ENCODE measurements at regions not wholly inside any gene's neighbourhood (a gene's known extent, or its start where the extent isn't known, plus 50 kb on each side); places are given as distances from the start of the nearest gene placed in this dataset.
"Not testable (repeated sequence)": the region's sequence is repeated elsewhere in the genome, so short reads cannot be mapped to it uniquely, and the experiment has no call there.

DNA sequence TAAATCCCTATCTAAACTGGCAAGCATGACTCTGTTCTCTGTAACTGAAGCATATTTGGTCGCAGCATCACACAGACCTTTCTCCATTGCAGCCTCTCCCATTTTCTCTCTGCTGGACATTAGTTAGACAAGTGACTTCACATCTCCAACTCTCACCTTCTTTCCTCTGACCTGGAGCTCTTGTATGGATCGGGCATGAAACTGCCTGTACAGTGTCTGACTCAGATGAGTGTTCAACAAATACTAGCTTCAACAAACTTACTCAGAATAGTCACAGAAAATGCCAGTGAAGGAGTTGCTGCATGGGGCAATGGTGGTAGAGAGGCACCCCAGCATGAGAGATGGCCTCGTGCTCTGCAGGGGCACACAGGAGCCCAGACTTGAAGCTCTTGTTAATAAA, 104.7 kb upstream of the COPS8 start:
- no peak for DNase-seq

DNA sequence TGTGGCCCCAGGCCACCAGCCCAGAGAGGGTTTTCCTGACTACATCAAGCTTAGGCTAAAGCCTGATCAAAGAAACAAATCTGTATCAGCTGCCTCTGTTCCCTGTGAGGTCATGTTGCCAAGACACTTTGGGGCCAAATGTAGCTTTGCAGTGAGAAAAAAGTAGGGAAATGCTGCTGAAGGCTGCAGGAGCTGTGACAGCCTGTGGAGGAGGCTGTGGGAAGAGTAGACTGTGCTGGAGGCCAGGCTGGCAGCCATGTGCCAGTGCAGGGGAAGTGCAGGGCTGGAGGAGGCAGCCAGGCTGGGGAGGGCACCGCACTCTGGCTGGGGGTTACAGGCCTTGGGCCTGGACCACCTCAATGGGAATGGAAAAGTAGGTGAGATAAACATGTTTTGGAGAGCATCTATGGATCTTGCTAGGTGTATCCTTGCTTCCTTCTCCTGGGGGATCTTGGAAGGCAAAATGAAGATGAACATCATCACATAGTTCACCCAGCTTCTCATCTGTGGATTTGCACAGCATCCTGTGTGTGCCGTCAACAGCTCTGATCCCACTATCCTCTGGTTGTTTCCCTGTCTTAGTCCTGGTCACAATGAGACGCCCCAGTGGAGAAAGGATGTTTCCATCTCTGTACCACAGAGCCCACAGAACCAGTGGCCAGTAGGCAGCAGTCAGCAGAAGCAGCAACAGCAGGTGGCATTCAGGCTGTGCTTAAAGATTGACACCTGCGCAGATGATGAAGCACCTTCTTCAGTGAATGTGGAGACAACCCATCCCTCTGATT, 103.8 kb upstream of the COPS8 start:
- no peak for DNase-seq

DNA sequence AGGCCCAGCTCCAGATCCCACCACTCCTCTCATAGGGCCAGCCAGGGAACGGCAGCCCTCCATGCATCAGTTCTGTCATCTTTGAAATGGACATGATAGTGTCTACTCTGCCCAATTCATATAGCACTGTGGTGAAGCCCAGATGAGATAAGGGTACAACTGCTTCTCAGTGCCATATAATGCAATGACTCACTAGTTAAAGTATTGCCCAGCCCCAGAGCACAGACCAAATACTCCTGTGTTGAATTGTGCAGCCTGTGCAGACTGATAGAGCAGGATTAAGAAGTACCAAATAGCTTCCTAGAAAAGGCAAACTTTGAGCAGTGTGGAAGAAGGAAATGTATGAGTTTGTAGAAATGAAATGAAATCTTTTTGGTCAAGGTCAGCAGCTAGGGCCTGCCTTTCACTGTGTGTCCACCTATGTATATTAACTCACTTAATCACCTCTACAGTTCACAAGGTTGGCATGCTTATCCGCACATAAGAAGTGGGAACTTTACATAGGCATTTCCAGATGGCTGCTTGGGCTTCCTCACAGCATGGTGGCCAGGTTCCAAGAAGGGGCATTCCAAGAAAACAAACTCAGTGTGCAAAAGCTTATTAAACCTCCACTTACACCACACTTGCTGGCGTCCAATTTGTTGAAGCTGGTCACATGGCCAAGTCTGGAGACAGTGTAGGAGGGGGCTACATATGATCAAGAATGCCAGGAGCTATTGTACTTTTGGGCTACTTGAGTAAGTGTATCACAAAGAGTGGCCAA, 102.8 kb upstream of the COPS8 start:
- no peak for DNase-seq

DNA sequence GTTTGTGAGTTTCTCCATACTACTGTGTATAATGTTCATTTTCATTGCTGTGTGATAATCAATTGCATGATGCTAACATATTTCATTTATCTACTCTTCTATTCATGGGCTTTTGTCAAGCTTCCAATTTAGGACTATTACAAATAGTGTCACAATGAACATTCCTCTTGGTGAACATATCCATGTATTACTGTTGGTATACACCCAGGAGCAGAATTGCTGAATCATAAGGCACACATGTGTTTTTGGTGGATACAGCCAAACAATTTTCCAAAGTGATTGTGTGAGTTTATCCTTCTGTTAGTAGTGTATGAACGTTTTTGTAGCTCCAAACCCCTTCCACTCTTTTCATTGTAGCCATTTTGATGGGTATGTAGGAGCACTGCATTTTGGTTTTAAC, 101.6 kb upstream of the COPS8 start:
- DNase-seq = no peak

DNA sequence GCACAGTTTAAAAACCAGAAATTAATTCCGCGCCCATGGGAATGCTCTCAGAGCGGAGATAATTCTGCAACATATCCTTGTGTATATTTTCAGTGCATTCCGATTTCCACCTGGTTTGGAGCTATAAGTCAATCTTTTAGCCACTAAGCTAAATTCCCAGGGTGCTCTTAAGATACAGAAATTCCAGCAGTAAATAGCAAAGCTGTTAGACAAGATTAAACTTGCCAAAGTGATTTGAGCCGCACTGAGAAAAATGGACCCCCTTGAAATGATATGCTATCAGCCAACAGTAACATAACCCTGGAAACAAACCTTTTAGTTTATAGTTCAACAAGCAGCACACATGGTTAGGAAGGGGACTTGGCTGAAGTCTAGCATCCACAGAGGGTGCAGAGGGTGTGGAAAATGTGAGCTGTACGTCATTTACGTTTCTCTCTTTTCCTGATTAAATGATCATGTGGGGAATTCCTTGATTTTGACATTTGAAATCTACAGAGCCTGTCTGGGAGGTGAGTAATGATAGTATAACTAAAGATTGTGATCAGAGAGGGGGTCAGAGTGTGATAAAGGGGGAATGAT, 99.8 kb upstream of the COPS8 start:
- DNase-seq = no peak

DNA sequence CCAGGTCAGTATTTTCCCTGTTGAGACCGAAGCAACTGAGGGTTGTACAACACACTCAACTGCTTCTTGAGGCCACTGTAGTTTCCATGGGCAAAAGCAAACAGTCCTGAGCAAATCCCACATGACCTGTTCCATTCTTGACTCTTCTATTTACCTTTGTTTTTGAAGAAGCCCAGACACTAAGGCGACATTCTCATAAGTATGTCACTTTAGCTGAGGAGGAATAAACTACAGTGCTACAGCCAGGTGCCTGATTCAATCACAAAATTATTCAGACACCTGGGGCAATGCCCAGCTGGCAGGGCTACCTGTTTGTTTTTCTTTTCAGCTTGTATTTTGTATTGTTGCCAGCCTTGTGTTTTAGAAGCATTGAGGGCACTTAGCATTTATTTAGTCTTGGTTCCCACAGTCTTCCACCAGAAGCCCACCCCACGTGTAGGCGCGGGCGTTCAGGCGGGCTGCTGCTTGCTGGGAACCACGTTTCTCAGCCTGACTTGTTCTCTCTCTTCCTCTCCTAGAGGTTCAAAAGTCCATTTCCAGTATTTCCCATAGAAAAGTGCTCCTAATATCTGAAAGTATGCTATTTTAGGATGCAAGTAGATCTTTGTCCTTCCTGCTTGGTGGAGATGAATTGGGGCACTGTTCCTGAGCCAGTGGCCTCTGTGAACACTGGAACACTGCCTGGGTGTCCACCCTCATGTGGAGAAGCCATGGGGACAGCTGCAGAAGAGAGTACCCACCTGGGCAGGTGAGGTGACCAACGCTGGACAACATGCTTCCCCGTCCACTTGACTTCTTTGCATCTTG, 99.0 kb upstream of the COPS8 start:
- no peak for DNase-seq

DNA sequence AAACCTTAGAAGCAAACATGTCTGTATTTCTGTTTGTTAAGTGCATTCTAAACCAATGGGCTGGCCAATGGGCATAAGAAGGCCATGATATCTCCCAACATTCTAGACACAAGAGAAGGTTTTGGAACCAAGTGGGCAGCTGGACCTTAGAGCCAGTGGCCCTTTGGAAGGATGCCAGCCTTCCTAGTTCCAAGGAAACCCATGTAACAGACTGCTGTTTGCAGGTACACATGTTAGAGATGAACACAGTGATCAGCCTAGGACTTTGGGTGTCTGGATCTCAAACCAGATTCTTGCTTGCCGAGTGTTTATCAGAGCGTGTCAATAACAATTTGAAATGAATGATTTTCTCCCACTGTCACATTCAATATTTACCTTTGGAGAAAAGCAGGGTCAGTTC, 97.5 kb upstream of the COPS8 start:
- DNase-seq = no peak

DNA sequence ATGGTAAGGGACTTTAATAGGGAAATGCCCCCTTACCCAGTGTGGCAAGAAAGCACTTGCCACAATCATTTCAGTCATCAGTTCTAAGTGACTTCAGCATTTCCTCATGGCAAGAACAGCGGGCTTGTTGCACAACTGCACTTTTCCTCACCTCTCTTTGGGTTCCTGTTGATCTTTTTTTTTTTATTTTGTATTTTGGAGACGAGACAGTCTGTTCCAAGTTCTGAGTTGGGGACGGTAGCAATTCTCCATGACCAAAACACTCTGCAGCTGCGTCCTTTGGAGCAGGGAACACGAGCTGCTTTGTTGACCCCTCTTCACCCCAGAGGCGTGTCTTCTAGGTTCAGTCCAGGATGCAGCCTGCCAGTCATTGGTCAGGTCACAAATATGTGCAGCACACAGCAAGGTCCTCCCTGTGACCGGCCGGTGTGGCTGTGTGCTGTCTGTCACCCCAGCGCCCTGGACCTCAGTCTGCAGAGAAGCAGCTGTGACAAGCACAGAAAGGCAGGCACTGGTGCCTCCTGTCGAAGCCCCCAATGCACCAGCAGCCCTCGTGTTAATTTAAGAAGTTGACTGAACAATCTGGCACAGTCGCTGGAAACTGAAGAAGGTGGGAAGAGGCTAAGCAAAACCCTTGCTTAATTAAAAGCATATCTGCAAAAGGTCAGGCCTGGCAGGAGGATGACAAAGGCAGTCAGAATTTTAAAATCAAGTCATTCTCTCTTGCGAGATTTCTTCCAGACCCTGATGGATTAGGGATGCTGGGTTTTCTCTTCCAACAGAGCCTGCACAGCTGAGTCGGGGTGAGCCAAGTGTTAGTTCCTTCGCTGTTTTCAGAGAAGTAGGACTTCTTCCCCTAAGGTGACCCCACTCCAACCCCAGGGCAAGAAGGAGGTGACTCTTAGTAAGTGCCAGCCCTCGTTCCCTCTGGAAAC, 96.7 kb upstream of the COPS8 start:
- no peak for DNase-seq

DNA sequence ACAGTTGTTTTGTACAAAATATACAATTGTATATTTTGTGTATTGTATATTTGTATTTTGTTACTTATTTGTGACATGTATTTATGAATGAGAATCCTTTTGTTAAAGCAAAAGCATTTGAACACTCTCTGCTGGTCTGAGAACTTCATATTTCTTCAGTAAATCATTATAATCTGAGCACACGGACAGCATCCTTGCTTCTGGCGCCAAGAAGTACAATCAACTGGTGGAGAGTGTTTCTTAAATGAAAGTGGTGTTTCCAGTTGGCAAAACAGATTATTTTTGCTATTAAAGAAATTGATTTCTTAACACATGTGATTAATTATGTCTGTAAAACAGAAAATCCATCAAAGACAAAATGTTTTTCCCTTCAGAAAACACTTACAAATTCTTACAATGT, 95.1 kb upstream of the COPS8 start:
- DNase-seq = no peak

DNA sequence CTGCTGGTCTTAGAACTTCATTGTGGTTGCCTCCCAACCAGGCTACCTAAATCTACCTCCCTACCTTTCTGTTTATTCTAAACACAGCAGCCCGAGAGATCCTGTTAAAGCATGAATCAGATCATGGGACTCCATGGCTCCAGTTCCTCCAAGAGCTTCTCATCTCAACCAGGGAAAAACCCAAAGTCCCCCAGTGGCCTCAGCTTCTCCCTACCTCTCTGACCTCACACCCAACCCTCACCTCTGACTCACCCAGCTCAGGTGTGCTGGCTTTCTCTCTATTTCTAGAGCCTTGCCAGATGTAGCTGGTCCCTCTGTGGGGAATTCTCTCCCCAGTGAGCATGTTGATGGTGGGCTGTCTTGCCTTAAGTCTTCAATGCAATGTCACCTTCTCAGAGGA, 93.8 kb upstream of the COPS8 start:
- DNase-seq = no peak

DNA sequence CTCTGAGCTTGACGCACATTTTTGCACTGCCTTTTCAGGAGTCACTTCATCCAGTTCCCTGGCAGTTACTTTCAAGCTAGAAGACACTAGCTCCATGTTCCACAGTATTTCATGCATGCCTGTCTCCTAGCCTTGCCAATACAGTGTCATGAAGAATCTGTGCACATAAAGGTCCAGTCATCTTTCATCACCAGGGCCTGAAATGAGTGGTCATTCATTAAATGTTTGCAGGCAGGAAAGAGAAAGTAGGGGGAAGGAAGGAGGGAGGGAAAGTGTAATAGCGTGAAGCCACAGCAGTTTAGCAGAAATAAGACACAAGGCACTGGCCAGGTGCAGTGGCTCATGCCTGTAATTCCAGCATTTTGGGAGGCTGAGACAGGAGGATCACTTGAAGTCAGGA, 92.4 kb upstream of the COPS8 start:
- DNase-seq = no peak

DNA sequence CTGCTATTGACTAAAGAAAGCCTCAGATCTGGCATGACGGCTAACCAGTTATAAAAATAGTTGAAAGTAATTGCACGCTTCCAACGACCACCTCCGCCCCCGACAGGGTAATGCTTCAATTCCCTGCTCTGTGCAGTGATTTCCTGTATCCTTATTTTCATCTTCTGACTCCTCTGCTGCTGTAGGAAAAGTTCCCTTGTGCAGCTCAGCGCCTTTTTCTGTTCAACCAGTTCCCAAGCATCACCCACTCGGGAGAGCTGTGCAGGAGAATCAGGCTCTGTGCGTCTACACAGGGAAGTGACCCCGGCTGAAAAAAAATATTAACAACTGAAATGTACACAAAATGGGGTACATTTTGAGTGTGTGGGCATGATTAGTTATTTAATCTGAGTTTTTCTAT, 91.3 kb upstream of the COPS8 start:
- DNase-seq = no peak

DNA sequence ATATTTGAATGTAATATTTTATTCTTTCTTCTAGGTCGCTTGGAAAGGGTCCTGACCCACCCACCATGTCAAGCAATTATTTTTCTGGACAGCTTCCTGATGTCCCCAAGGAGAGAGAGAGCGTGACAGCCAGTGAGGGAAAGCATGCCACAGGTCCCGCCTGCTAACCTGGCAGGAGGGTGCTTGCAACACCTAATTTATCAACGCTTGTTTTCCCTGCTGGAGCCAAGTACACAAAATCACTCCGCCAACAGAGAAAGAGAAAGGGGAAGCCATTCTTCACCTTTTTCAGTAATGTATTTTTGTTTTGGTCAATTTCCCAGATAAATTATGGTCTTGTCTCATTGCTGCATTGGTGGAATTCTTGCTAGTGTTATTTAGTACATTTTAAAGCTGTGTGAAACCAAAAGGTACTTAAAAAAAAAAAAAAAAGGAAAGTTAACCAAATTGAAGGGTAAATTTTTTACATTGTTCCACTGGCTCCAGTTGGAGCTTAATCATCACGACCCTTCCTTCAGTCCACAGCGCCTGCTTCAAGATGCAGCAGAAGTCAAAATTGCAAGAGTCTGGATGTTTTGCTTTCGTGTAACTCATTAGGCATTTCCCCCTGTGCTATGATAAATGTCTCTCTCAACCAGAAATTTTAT, 88.5 kb upstream of the COPS8 start:
- DNase-seq = no peak

DNA sequence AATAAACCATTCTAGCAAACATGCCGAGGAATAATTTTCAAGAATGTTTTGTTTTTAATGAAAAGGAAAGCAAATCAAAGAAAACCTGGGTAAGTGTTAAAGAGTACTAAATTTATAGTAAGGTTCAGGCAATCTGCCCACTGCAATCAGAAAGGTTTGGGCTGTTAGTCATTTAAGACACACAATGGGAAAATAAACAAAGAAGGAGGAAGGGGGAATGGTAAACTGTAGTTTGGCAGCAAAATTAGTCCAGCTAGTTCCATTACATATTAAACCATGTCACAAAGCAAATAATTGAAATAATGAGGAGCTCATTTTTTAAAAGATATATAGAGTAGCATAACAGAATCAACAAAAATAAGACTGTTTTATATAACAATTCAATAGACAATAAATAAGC, 87.5 kb upstream of the COPS8 start:
- no peak for DNase-seq

DNA sequence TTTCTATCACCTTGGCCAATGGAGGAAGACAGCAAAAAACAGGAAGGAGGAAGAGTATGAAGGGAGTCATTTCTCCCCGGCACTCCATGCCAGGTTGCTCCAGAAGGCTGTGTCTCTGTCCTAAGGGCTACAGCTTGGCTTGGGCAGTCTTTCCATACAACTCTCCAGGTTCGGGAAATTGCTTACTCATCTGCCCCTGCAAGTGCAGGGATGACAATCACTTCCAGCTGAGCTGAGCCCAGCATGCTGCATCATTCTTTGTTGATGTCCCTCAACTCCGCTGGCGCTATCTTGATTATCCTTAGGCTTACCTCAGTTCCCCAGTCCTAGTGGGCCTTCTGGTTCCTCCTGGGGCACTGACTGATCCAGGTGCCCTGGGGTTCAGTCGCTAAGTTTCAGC, 86.9 kb upstream of the COPS8 start:
- no peak for DNase-seq

DNA sequence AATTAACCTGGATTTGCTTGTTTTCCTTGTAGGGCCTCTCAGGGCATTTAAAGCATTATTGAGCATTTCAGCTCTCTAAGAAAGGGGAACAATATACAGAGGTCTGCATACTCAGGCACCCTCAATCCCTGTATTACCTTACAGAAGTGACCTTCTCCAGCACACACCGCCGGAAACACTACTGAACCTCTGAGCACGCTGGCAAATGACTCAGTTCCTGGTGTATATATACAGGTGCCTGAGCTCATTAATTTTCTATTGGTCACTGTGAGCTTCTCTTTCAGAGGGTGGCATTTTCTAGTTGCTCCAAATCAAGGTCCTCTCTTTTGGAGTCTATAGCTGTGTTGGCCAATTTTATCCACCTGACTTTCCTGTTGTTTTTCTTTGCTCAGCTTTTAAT, 85.2 kb upstream of the COPS8 start:
- no peak for DNase-seq

DNA sequence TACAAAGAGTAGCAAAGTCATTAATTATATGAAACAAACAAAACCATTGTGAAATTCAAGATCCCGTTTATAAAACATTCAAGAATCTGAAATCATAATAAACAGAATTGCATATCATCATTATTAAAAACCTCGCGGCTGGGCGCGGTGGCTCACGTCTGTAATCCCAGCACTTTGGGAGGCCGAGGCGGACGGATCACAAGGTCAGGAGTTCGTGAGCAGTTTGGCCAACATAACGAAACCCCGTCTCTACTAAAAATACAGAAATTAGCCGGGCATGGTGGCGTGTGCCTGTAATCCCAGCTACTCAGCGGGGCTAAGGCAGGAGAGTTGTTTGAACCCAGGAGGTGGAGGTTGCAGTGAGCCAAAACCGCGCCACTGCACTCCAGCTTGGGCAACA, 80.3 kb upstream of the COPS8 start:
- DNase-seq = not testable (repeated sequence)

DNA sequence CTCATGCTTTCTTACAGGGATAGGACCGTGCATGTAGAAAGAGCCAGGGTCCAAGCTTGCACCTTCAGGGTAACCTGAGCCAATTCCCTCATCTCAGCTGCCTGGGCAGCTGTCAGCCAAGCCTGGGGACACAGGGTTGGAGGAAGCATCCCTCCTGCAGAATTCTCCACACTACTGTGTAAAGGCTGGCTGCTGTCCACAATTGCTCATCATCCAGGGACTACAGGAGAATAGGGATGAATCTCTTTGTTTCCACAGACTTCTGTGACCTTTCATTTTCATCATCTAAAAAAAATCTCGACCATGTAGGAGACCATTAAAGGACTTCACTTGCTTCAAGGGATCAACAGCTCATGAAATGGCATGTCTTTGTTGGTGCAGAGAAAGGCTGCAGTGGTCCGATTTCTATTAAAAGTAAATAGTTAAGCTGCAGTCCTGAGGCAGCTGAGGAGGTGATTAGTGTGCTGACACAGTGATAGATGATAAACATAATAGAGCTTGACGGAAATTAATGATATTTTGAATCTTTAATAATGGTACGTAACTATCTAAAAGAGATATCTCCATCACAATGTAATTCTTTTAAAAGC, 74.4 kb upstream of the COPS8 start:
- DNase-seq = no peak

DNA sequence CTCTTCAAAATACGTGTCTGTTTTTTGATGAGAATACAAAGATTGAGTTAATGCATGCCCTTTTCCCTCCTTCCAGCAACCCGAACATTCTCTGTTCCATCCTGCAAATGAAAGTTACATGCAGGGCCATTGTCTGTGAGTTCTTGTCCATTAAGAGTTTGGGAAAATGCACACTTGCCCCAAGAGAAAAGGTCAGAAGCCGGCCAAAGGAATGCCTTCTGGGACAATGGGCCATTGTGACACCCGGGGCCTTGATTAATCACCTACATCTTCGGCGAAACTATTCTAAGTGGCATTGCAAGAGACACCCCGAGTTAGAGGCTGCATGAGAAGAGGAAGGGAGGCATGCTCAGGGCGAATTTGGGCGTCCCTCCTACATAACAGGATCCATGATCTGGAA, 73.7 kb upstream of the COPS8 start:
- no peak for DNase-seq

DNA sequence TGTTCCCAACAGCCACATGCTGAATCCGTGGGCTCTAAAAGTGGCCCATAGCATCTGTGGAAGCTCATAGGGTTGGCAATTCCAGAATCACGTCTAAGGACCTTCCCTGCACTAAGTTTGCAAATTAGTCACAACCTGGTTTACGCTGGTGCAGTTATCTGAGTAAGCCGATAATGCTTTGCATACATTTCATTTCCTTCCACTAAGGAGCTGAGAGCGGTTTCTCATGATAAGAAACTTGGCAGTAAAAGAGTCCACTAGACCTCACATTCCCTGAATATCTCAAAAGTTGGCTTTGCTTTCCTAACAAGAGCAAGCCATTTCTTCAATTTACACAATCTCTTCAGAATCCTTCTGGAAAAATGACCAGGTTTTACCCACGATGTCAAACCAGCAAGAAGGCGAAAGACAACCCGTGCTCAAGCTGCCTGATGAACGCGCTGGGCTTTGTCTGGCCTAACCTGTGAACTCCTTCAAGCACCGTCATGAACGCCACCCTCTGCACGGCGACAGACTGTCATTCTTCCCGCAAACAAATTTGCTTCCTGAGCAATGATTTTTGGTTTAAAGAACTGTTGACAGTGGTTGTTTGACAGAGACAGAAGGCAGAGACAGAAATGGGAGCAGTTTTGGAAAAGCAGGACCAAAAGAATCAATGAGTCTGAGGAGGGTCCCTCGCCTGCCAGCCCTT, 73.0 kb upstream of the COPS8 start:
- DNase-seq = no peak

Measured in activated gamma-delta T cell treated with Interleukin-2 at 50 U/mL for 16 hours (primary cell).